ENCODE measurements at regions not wholly inside any gene's neighbourhood (a gene's known extent, or its start where the extent isn't known, plus 50 kb on each side); places are given as distances from the start of the nearest gene placed in this dataset.
"Not testable (repeated sequence)": the region's sequence is repeated elsewhere in the genome, so short reads cannot be mapped to it uniquely, and the experiment has no call there.

DNA sequence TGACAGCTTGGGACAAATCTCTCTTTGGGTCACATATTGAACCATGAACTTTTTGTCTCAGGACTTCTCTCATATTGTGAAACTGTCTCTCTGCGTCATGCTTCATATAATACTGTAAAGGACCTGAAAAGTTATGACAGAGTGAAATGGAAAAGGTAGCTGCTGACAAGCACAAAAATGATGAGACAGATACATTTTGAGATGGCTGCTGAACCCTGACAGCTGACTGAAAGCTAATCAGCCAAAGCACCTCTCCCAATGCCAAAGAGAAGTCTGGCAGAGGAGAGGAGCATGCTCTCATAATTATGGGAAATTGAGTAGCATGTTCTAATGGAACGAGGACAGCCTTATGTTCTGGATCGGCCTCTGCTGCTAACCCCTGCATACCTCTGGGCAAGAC, 873.4 kb upstream of the ADGRL3 start:
- no peak for DNase-seq (ENCODE audit: low spot score)

GRCh38 chr4:60327651-60328050, 872.5 kb upstream of the ADGRL3 start:
- no peak for DNase-seq (ENCODE audit: low spot score)

DNA sequence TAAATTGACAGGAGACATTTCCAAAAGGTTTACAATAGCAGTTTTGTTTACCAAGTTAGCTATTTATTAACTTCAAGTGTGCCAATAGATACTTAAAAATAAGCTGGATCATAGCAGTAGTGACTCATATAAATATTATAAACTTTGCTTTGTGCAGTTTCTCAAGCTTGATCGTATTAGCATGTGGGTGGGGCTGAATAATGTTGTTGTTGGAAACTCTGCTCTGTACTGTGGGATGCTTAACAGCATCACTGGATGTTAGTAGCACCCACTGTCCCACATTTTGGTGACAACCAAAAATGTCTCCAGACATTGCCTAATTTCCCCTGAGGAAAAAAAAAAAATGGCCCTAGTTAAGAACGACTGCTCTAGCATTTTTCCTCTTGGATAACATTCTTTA, 855.2 kb upstream of the ADGRL3 start:
- DNase-seq (ENCODE audit: low spot score): no peak

GRCh38 chr4:60345392-60345791, 854.7 kb upstream of the ADGRL3 start:
- no peak for DNase-seq (ENCODE audit: low spot score)

GRCh38 chr4:60359746-60360367, 840.3 kb upstream of the ADGRL3 start:
- no peak for DNase-seq (ENCODE audit: low spot score)

DNA sequence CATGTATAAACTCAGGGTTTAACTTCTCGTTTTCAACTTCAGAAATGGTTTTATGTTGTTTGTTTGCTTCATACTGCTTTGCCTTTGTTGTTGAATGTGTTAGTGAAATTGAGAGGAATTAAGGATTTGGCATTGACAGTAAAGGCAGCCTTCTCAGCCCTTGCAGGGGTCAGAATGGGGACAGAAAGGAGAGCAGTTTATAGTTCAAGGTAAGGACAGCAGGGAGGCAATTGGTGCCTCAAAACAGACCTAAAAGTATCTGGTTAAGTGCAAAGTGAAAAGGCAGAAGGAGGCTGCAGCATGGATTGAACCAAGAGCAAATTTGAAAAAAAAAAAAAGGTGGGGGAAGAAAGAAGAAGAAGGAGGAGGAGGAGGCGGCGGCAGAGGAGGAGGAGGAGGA, 835.0 kb upstream of the ADGRL3 start:
- DNase-seq (ENCODE audit: low spot score): no peak

GRCh38 chr4:60366661-60367060, 833.5 kb upstream of the ADGRL3 start:
- DNase-seq (ENCODE audit: low spot score): no peak

- DNase-seq (ENCODE audit: low spot score): no peak
These were observed 831.1 kb upstream of the ADGRL3 start for GRCh38 chr4:60368986-60369385.

DNA sequence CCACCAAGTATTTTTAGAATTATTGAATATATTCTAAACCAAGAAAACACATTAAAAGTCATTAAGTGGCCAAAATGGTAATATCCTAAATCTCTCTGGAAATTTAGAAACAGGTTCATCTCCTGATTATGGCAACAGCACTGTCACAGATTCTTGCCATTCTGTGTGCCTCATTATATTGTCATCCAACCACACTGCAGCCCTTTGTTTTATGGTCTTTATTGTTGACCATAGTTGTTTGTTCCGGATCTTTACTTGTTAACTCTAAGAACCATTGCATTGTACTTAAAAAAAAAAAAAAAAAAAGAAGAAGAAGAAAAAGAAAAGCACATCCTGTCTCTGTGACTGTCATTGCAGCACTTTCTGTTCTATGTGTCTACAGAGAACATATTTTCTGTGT, 822.1 kb upstream of the ADGRL3 start:
- DNase-seq (ENCODE audit: low spot score): no peak

GRCh38 chr4:60384516-60384915, 815.6 kb upstream of the ADGRL3 start:
- no peak for DNase-seq (ENCODE audit: low spot score)

DNA sequence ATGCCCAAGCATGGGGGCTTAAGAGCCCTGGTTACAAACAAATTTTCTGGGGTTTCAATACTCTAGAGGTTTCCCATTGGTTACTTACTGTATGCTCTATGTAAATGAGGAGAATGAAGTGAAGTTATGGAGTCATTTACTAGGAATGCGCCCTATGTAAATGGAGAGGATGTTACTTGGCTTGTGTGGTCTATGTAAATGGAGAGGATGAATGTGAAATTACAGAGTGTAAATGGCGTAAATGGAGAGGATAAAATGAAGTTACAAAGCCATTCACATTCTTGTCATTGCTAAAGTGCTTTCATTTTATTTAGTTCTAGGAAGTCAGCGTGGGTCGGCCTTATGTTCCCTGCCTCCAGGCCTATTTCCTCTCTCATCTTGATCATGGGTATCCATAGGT, 810.5 kb upstream of the ADGRL3 start:
- DNase-seq (ENCODE audit: low spot score): no peak

DNA sequence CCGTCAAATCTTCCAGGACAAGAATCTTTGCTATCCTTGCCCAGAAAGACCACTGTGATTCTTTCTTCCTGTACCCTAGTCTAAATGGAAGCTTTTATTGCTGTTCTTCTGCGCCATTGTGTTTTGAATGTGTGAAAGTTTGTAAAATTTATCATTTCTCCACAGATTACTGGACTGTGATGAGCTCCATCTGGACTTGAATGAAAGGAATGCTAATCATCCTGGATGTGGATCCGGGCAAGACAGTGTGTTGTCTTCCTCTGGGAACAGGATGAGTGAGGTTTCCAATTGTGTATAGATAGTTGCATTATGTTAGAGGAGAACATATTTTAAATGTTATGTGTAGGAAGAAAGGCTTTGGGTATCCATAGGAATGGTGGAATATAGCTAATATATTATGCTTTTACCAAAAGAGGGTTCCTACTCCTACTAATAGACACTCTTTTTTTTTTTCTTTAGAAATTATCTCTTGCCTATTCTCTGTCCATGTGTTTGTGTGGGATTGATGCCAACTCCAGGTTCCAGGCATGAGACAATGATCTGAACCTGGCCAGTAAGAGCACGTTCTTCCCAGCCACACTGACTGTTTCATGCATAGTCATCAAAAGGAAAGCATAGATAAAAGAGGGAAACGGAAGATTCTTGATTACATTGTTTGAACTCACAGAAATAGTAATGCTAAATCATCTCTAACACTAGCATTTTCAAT, 803.6 kb upstream of the ADGRL3 start:
- DNase-seq (ENCODE audit: low spot score): no peak

- DNase-seq (ENCODE audit: low spot score): no peak
These were observed 799.5 kb upstream of the ADGRL3 start for GRCh38 chr4:60400593-60400992.

DNA sequence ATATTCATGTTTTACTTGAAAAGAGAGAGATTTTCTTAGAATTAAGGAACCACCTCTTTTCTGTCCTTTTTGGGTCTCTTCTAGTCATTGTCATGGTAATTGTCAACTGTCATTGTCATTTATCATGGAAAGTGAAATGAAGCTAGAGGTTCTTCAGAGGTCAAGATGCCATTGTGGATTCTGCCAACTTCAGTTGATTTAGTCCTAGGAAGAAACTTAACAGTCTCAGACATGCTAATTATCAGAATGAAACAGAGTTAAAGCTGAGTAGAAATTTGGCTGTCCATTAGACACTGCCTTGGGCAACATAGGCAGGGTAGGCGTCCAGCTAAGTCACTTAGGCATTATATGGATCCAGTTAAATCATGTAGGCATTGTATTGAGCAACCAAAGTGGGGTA, 796.1 kb upstream of the ADGRL3 start:
- DNase-seq (ENCODE audit: low spot score): no peak

DNA sequence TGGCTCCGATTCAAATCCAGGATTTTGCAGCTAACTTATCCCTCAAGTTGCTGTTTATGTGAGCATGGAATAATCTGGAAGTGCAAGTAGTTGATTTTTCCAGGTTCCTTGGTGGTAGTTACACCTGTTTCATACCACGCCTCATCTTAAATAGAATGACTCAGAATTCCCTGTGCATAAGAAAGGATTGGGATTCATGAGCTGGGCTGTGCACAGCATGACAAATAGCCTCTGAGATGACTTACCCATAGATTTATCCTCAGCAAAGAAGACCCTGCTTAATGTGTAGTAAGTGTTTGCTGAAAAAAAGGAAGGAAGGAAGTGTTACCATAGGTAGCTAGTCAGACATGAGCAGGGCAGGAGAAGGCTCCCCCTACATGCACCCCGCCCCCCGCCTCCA, 777.7 kb upstream of the ADGRL3 start:
- DNase-seq (ENCODE audit: low spot score): no peak

- DNase-seq (ENCODE audit: low spot score): not testable (repeated sequence)
These were observed 776.4 kb upstream of the ADGRL3 start for GRCh38 chr4:60423573-60424184.

- DNase-seq (ENCODE audit: low spot score): no peak
These were observed 767.2 kb upstream of the ADGRL3 start for GRCh38 chr4:60432911-60433310.

- DNase-seq (ENCODE audit: low spot score): no peak
These were observed 757.1 kb upstream of the ADGRL3 start for GRCh38 chr4:60443068-60443467.

- DNase-seq (ENCODE audit: low spot score): no peak
These were observed 756.3 kb upstream of the ADGRL3 start for GRCh38 chr4:60443796-60444195.

DNA sequence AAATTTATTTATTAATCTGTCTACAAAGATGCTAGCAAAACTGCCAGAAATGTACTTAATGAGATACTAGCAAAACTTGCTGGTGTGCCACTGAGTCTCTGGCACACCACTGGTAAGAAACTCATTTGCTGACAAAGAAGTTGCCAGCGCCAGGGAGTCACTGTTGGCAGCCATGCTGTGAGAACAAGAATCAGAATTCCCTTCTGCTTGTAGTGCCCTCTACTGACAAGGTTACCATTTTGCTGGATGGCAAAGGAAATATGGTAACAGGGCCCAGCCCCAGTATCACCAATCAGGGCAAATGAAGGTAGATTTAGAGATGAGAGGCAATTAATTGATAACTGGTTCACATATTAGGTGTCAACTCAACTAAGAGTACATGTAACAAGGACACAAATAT, 750.1 kb upstream of the ADGRL3 start:
- DNase-seq (ENCODE audit: low spot score): no peak

DNA sequence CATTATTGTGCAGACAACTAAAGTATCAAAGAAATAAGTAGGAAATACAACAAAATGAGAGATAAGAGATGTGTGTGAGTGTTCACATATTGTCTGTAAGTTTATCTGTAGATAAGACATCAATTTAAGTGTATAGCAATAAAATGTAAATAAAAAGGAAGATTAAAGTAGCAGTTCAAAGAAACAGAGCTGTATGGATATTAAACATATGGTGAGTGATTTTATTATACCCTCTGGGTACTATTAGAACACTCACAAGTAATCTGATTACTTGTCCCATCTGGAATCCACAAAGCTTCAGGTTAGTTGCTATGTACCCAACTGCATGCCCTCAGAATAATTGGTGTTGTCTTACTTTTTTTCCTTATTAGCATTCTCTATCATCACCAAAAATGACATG, 747.9 kb upstream of the ADGRL3 start:
- no peak for DNase-seq (ENCODE audit: low spot score)

- DNase-seq (ENCODE audit: low spot score): no peak
These were observed 744.7 kb upstream of the ADGRL3 start for GRCh38 chr4:60455380-60455779.

GRCh38 chr4:60461551-60461950, 738.6 kb upstream of the ADGRL3 start:
- no peak for DNase-seq (ENCODE audit: low spot score)
